PFSK-1 (cell line): ENCODE measurements at regions not wholly inside any gene's neighbourhood (a gene's known extent, or its start where the extent isn't known, plus 50 kb on each side); places are given as distances from the start of the nearest gene placed in this dataset.

Source experiments
- POLR2AphosphoS5 ChIP-seq: IDR thresholded peaks from 2 replicates; pipeline ENCODE4 v1.6.1; 2012; ENCODE audit warnings: low read depth, mild to moderate bottlenecking, control low read depth, low read length, moderate library complexity
- TAF1 ChIP-seq: IDR thresholded peaks from 2 replicates; pipeline ENCODE4 v1.6.1; 2012; ENCODE audit warnings: low read length, control low read depth, borderline replicate concordance; ENCODE audit not compliant: insufficient read depth

GRCh38 chr12:127414636-127415035 is 852.3 kb upstream of the TMEM132C start:
- TF ChIP-seq POLR2AphosphoS5 (no peak), TAF1 (no peak)
